HG03097 (cell line): ENCODE measurements at regions not wholly inside any gene's neighbourhood (a gene's known extent, or its start where the extent isn't known, plus 50 kb on each side); places are given as distances from the start of the nearest gene placed in this dataset.

Experiments used
- ATAC-seq: cut with Tn5 transposase; IDR thresholded peaks from one replicate; pipeline ENCODE4 v1.9.1; 2021; ENCODE audit not compliant: unreplicated experiment, low FRiP score

GRCh38 chr9:130780865-130781504 lies 54.1 kb upstream of the ABL1 start:
- ATAC-seq, result no peak

- no peak for ATAC-seq
Observed at GRCh38 chr9:130781569-130781968, 53.5 kb upstream of the ABL1 start.

DNA sequence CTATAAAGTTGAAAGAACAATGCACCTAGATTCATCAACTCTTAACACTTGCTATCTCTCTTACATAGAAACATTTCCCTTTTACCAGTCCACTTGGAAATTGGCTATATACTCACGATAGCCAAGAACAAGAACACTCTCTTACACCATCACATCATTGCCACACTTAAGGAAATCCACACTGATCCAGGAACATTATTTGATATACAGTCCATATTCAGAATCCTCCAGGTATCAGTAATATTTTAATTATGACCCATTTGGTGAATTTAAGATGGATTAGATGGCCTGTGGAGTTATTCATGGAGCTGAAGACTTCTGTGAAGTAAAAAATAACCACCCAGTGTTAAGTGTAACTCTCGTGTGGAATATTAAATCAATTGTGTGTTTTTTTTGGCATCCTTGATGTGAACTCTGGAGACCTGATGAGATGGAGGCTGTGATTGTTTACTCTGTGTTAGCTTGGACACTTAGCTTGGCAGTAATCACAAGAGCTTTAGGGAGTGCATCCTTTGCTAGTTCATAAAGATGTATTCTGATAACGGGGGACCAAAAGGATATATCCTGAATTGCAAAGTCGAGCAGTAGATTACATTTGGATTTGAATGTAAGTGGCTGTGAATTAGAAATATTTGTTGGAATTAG lies 52.0 kb upstream of the ABL1 start:
- ATAC-seq, result no peak

DNA sequence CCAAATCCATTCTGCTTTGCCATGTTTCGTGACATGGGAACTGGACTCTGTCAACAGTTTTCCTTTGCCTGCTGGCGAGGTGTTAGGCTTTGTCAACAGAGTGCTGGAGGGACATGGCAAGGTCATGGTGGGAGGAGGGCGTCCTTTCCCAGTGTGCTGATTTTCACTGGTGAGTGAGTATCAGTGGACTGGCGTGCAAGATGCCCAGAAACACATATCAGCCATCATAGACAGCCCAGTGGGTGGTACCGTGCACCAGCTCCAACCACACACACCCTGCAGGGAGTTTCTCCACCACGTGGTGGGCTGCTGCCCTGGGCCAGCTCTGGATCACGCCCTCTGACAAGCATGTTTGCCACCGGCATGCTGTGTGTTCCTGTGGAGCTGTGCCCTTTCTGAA lies 50.0 kb upstream of the ABL1 start:
- ATAC-seq, result no peak
